ENCODE measurements at regions not wholly inside any gene's neighbourhood (a gene's known extent, or its start where the extent isn't known, plus 50 kb on each side); places are given as distances from the start of the nearest gene placed in this dataset.

DNA sequence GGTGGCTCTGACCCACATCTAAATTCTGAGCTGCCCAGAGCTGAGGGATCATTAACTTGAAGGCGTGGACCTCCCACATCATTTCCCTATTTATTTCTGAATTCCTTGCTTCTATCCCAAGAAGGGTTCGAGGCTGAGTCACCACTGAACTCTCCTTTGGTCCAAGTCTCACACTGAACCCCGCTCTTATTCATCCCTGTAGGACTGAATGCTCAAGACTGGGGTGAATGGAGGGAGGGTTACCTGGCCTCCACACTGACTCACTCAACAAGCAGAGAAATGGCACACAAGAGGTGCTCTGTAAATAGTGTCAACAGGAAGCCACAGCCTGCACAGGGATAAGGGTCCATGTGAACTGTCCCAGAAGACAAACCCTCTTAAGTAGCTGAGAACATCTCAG, 79.1 kb upstream of the FSTL4 start:
- WGBS (ENCODE audit: insufficient coverage, insufficient replicate concordance, low lambda C conversion rate, missing lambda C conversion rate) = 14% methylated on average over 3 of the region's 3 CpGs
- no peak for ATAC-seq
- Histone ChIP-seq H3K27me3 (replicated peaks in 1 of 2; ENCODE audit: control insufficient read depth in 2 of 2, insufficient read depth in 2 of 2, low read length in 1 of 2) (0 out of 4 replicates have a peak, but pooled peaks cover 0 to 3% of the 10 kb centered on the region in 2 experiments), H3K9me3 (replicated peaks; ENCODE audit: control insufficient read depth, insufficient read depth, low read length) (no peaks in the 10 kb centered on the region), H3K4me3 (no peak overlapping the region), H3K36me3 (ENCODE audit: control insufficient read depth in 2 of 2, insufficient read depth in 2 of 2, low read length in 1 of 2) (no peaks in the 10 kb centered on the region), H3K27ac (ENCODE audit: control insufficient read depth, insufficient read depth) (no peak overlapping the region), H3K9ac (ENCODE audit: control insufficient read depth, insufficient read depth, low read length) (no peak overlapping the region), H3K4me2 (ENCODE audit: control insufficient read depth, insufficient read depth) (no peak overlapping the region), H3K79me2 (ENCODE audit: control insufficient read depth, insufficient read depth, low read length) (no peaks in the 10 kb centered on the region), H2AFZ (ENCODE audit: control insufficient read depth, low read depth, low read length) (no peak overlapping the region), H3K4me1 (ENCODE audit: control insufficient read depth, insufficient read depth, low read length) (peaks cover 7% of the 10 kb centered on the region), H4K20me1 (ENCODE audit: control insufficient read depth, insufficient read depth) (no peaks in the 10 kb centered on the region)
- POLR2A ChIA-PET = no interaction called here
- CTCF ChIA-PET = no interaction called here
- DNase-seq (ENCODE audit: low read depth, low spot score) = no peak
- RAD21 ChIA-PET (ENCODE audit: unreplicated experiment) = no interaction called here
- BruUV-seq (replicated peaks) = no TSS peak
- intact Hi-C loops (cut with micrococcal nuclease; ENCODE audit: unreplicated experiment) (no loop called here), in situ Hi-C loops (cut with MboI) (no loop called here)
- SMC1A ChIA-PET (ENCODE audit: uncharacterized antibody, unreplicated experiment) = interaction anchor here (1.4 kb wide), 1 partner anchor 13 kb away, joined by 4 read pairs; no protein-coding TSS in a partner anchor
- TF ChIP-seq ZNF24 (IDR thresholded peaks at IDR 0.05) (no peak), NR2C2 (IDR thresholded peaks at IDR 0.05; ENCODE audit: borderline replicate concordance, control insufficient read depth, insufficient read length, low read depth) (no peak), REST (IDR thresholded peaks at IDR 0.05; ENCODE audit: low read depth, low read length) (no peak), E2F8 (IDR thresholded peaks at IDR 0.05; ENCODE audit: low read depth, partially characterized antibody) (no peak), SIN3A (IDR thresholded peaks at IDR 0.05; ENCODE audit: low read depth, low read length) (no peak), ZNF274 (IDR thresholded peaks at IDR 0.05; ENCODE audit: insufficient read depth, insufficient read length) (no peak), RUNX3 (IDR thresholded peaks at IDR 0.05; ENCODE audit: low read length) (no peak)
- TF ChIP-seq, protein P1, sequence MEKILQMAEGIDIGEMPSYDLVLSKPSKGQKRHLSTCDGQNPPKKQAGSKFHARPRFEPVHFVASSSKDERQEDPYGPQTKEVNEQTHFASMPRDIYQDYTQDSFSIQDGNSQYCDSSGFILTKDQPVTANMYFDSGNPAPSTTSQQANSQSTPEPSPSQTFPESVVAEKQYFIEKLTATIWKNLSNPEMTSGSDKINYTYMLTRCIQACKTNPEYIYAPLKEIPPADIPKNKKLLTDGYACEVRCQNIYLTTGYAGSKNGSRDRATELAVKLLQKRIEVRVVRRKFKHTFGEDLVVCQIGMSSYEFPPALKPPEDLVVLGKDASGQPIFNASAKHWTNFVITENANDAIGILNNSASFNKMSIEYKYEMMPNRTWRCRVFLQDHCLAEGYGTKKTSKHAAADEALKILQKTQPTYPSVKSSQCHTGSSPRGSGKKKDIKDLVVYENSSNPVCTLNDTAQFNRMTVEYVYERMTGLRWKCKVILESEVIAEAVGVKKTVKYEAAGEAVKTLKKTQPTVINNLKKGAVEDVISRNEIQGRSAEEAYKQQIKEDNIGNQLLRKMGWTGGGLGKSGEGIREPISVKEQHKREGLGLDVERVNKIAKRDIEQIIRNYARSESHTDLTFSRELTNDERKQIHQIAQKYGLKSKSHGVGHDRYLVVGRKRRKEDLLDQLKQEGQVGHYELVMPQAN (conservative IDR thresholded peaks at IDR 0.05) = no peak
- TF ChIP-seq, protein P2, sequence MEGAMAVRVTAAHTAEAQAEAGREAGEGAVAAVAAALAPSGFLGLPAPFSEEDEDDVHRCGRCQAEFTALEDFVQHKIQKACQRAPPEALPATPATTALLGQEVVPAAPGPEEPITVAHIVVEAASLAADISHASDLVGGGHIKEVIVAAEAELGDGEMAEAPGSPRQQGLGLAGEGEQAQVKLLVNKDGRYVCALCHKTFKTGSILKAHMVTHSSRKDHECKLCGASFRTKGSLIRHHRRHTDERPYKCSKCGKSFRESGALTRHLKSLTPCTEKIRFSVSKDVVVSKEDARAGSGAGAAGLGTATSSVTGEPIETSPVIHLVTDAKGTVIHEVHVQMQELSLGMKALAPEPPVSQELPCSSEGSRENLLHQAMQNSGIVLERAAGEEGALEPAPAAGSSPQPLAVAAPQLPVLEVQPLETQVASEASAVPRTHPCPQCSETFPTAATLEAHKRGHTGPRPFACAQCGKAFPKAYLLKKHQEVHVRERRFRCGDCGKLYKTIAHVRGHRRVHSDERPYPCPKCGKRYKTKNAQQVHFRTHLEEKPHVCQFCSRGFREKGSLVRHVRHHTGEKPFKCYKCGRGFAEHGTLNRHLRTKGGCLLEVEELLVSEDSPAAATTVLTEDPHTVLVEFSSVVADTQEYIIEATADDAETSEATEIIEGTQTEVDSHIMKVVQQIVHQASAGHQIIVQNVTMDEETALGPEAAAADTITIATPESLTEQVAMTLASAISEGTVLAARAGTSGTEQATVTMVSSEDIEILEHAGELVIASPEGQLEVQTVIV (IDR thresholded peaks at IDR 0.05; ENCODE audit: borderline replicate concordance, partially characterized antibody) = no peak
- FAIRE-seq = no peak
